GM12891 (cell line): ENCODE measurements at regions not wholly inside any gene's neighbourhood (a gene's known extent, or its start where the extent isn't known, plus 50 kb on each side); places are given as distances from the start of the nearest gene placed in this dataset.
A peak's percentile ranks its signal among the peaks of the same experiment; 100 is the strongest.

Experiments
- DNase-seq: peaks from one replicate; pipeline ENCODE4 v3.0.0; 2011; ENCODE audit warnings: low spot score; ENCODE audit not compliant: insufficient read length
- FAIRE-seq: peaks from 2 replicates; lab custom pipeline; 2011; peaks lifted over from hg19 to GRCh38; lab: Jason Lieb, UNC
- PAX5 ChIP-seq: IDR thresholded peaks from 2 replicates; pipeline ENCODE4 v1.6.1; 2011; ENCODE audit warnings: low read length, moderate library complexity, mild to moderate bottlenecking; ENCODE audit not compliant: insufficient read depth, severe bottlenecking
- POLR2A ChIP-seq: IDR thresholded peaks from 2 replicates; pipeline ENCODE4 v1.6.1; 2011; ENCODE audit warnings: low read depth, low read length, control low read depth
- POLR2AphosphoS5 ChIP-seq: IDR thresholded peaks from 2 replicates; pipeline ENCODE4 v1.6.1; 2011; ENCODE audit warnings: low read depth, low read length, control low read depth
- POU2F2 ChIP-seq: IDR thresholded peaks from 2 replicates; pipeline ENCODE4 v1.6.1; 2011; ENCODE audit warnings: low read depth, mild to moderate bottlenecking, control low read depth, low read length, moderate library complexity
- SPI1 ChIP-seq: IDR thresholded peaks from 2 replicates; pipeline ENCODE4 v1.6.1; 2011; ENCODE audit warnings: low read depth, low read length, control low read depth
- TAF1 ChIP-seq: IDR thresholded peaks from 2 replicates; pipeline ENCODE4 v1.6.1; 2011; ENCODE audit warnings: low read depth, low read length, control low read depth

DNA sequence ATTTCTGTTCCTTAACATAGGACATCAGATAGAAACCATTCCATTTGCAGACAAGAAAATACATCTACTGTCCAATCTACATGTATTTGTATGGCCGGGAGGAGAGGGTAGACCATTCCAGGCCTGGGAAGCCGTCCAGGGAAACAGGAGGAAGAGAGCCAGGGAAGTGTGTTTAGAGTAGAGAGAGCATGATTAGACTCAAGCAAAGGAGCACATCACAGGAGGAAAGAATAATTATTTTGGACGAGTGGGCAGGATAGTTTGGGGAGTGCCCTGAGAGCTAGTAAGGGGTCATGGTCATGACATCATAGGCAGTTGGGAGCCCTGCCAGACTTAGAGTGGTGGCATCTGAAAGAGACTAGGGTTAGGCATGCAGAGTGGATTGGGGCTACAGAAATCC is 250.0 kb downstream of the HIVEP2 start:
- DNase-seq = no peak
- FAIRE-seq = no peak
- no peak for TF ChIP-seq POLR2AphosphoS5
- no peak for TF ChIP-seq TAF1
- TF ChIP-seq POLR2A = no peak
- TF ChIP-seq SPI1 = no peak
- no peak for TF ChIP-seq POU2F2
- no peak for TF ChIP-seq PAX5

DNA sequence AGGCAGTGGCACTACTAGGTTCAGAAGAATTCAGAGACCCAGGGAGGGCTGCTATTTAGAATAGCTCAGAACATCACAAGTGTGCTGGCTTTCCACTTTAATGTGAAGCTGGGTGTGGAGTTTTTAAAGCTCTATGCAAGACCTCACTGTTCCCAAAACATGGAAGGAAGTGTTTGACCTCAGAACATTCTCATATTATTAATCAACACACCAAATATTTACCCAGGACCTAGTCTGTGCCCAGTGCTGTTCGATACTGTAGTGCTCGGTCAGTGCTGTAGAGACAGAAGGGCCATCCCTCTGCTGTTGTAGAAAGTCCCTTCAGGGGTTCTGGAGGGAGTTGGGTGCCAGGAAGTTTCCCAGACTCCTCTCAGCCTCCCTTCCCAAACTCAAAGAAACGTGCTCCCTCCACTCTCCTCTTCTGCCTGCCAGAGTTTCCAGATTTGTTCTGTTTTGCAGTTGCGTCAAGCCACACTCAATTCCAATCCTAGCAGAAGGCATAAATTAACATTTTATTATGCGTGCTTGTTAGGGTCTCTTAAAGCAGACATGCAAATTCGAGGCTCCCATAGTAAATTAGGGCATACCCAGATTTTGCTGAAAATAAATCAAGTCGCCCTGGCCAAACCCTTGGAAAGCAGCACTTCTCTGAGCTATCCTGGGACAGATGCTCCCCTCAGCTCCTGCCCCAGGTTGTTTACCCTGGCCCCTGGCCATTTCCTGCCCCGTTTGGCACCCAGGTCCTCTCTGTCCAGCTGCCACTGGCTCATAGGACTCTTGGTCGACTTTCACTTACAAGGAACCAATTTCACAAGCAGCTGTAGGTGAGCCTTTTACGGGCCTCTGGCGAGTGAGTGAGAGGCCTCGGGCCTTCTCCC is 248.6 kb downstream of the HIVEP2 start:
- no peak for DNase-seq
- FAIRE-seq = no peak
- TF ChIP-seq POLR2A (no peak), POLR2AphosphoS5 (no peak), PAX5 (no peak), TAF1 (no peak)

DNA sequence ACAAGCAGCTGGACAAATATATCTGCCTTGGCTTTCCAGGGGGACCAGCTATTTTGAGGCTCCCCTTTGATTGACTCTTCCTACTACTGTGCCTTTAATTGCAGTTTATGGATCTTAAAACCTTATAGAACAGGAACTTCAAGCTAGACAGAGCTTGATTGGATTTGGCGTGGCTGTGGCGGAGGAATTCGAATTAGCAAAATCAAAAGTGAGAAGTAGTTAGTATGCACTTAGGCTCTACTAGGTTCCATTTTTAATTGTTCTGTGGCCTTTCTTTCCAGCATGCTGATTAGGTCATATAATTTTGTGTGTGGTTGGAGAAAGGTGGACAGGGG is 248.0 kb downstream of the HIVEP2 start:
- DNase-seq = no peak
- no peak for FAIRE-seq
- no peak for TF ChIP-seq PAX5
- no peak for TF ChIP-seq TAF1
- TF ChIP-seq POU2F2 = no peak

DNA sequence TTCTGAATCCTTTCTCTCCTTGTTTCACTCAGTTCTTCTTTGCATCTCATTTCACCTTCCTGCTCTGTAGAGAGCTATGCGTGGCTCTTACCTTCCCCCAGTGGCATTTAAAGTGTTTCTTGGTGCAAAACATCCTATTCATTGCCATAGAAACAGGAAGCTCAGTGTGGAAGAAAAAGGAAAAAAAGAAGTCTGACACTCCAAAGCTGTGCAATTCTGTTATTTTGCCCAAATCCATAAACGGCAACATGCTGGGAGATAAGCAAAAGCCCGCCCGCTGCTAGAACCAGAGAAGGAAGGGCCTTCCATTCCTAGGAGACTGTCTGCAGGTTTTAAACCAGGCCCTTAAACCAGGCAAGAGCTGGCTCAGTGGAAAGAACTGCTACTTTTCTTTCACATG is 247.1 kb downstream of the HIVEP2 start:
- no peak for DNase-seq
- no peak for TF ChIP-seq POLR2A
- TF ChIP-seq TAF1 = no peak
- TF ChIP-seq SPI1 = no peak
- no peak for TF ChIP-seq POU2F2
- no peak for TF ChIP-seq PAX5
- no peak for TF ChIP-seq POLR2AphosphoS5
- FAIRE-seq = no peak

DNA sequence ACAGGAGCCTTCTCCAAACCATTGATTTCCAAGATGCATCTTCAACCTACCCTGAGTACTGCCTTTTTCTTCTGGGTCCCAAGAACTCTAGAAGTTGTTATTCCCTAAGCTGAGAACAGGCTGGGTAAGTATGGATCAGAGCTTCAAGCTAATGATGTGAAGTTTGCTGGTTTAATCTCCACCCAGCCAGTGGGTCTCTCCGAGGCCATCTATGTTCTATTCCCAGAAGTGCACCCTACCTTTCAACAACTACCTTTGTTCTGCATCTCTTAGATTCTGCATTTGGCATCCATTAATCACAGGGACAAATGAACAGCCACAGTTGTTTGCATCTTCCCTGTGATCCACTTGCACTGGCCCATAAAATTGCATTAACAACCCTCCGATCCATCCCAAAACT is 246.2 kb downstream of the HIVEP2 start:
- DNase-seq = no peak
- TF ChIP-seq TAF1 = no peak
- no peak for TF ChIP-seq SPI1
- TF ChIP-seq POLR2AphosphoS5 = no peak
- no peak for TF ChIP-seq PAX5
- TF ChIP-seq POU2F2 = no peak
- TF ChIP-seq POLR2A = no peak
- peak; percentile 38 for FAIRE-seq

DNA sequence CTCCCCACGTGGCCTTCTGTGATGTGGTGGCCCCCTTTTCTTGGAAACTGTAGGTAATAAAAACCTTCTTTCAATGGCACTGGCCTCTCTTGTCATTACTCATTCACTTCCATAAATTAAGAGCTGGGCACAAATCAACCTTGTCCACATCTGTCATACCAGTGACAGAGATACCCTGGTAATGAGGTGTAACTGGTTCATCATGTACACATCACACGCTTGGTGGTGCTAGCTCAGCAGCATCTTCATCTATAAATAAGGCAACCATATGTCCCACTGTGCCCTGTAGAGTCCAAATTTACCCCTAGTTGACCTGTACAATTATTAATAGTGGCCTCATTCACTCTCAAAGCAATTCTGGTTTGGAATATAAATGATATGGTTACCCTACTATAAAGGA is 245.6 kb downstream of the HIVEP2 start:
- TF ChIP-seq POU2F2 (no peak), TAF1 (no peak), POLR2A (no peak), POLR2AphosphoS5 (no peak), SPI1 (no peak), PAX5 (no peak)
- no peak for DNase-seq
- FAIRE-seq = peak; percentile 58

GRCh38 chr6:142700032-142700431 is 244.9 kb downstream of the HIVEP2 start:
- DNase-seq = no peak
- TF ChIP-seq POLR2A = no peak
- TF ChIP-seq SPI1 = peak; percentile 97
- no peak for TF ChIP-seq POU2F2
- no peak for TF ChIP-seq POLR2AphosphoS5
- no peak for TF ChIP-seq PAX5
- no peak for TF ChIP-seq TAF1
- FAIRE-seq = peak; percentile 86

- no peak for DNase-seq
- no peak for TF ChIP-seq POU2F2
- TF ChIP-seq SPI1 = no peak
- no peak for TF ChIP-seq TAF1
- TF ChIP-seq POLR2AphosphoS5 = no peak
- no peak for TF ChIP-seq PAX5
- TF ChIP-seq POLR2A = no peak
- no peak for FAIRE-seq
These were observed 244.2 kb downstream of the HIVEP2 start for GRCh38 chr6:142700671-142701312.
